LNCaP clone FGC (cell line): ENCODE measurements at regions not wholly inside any gene's neighbourhood (a gene's known extent, or its start where the extent isn't known, plus 50 kb on each side); places are given as distances from the start of the nearest gene placed in this dataset.

Experiments used
- DNase-seq: peaks from one replicate; pipeline ENCODE4 v3.0.0-alpha.2; 2011; ENCODE audit warnings: low read depth
- H3K4me3 ChIP-seq: 2 replicates; pipeline ENCODE4 v1.5.1; 2011; ENCODE audit warnings: mild to moderate bottlenecking, low read depth, low read length, control low read depth
- CTCF ChIP-seq: IDR thresholded peaks from 2 replicates; pipeline ENCODE4 v1.5.1; 2012; ENCODE audit warnings: mild to moderate bottlenecking; ENCODE audit not compliant: control insufficient read depth, insufficient read depth; ENCODE audit errors: extremely low read depth

- no peak for TF ChIP-seq CTCF
- H3K4me3 ChIP-seq, result no peak overlapping the region
- DNase-seq, result no peak
Measured at GRCh38 chr5:99945478-99946442, 589.4 kb upstream of the FAM174A start.

- TF ChIP-seq CTCF, result no peak
- no peak for DNase-seq
- H3K4me3 ChIP-seq, result no peak overlapping the region
Measured at GRCh38 chr5:99940540-99940939, 594.6 kb upstream of the FAM174A start.

- no peak overlapping the region for H3K4me3 ChIP-seq
- DNase-seq, result no peak
- no peak for TF ChIP-seq CTCF
Measured at GRCh38 chr5:99936911-99937310, 598.3 kb upstream of the FAM174A start.

- H3K4me3 ChIP-seq, result no peak overlapping the region
- DNase-seq, result no peak
- TF ChIP-seq CTCF, result no peak
Measured at GRCh38 chr5:99929806-99930135, 605.4 kb upstream of the FAM174A start.

- H3K4me3 ChIP-seq, result no peak overlapping the region
- TF ChIP-seq CTCF, result no peak
- DNase-seq, result no peak
Measured at GRCh38 chr5:99929067-99929805, 605.9 kb upstream of the FAM174A start.

GRCh38 chr5:99928490-99928889 is 606.7 kb upstream of the FAM174A start:
- TF ChIP-seq CTCF, result no peak
- no peak overlapping the region for H3K4me3 ChIP-seq
- no peak for DNase-seq

- no peak for TF ChIP-seq CTCF
- H3K4me3 ChIP-seq, result no peak overlapping the region
- DNase-seq, result no peak
Measured at GRCh38 chr5:99926463-99926862, 608.7 kb upstream of the FAM174A start.
